HG03159 (cell line): ENCODE measurements at regions not wholly inside any gene's neighbourhood (a gene's known extent, or its start where the extent isn't known, plus 50 kb on each side); places are given as distances from the start of the nearest gene placed in this dataset.
"Not testable (repeated sequence)": the region's sequence is repeated elsewhere in the genome, so short reads cannot be mapped to it uniquely, and the experiment has no call there.

Experiments
- ATAC-seq: cut with Tn5 transposase; IDR thresholded peaks from one replicate; pipeline ENCODE4 v1.9.1; 2021; ENCODE audit warnings: mild to moderate bottlenecking, moderate library complexity; ENCODE audit not compliant: unreplicated experiment

DNA sequence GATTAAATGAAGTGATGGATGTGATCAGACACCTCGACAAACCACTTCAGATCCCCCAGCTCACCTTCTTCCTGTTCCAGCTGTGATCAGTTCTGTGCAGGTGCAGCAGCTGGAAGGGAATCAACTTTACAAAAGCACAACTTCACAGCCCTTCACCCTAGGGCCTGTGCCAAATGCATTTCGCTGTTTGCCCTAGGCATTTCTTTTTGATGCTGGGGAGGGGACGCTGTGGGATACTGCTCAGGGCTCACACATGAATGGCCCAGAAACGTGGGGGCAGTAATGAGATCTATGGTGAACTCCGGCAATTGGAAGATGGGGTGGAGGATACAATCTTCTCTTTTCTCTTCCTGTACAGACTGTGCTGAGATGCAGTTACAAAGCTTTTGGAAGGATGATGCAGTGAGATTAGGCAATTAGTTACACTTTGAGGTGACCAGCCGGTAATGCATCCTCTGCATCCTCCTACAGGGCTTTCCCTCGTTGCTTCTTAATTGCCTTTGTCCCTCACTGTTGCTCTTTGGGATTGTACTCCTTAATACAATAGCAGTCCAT is 215.1 kb upstream of the PITX2 start:
- ATAC-seq: no peak

DNA sequence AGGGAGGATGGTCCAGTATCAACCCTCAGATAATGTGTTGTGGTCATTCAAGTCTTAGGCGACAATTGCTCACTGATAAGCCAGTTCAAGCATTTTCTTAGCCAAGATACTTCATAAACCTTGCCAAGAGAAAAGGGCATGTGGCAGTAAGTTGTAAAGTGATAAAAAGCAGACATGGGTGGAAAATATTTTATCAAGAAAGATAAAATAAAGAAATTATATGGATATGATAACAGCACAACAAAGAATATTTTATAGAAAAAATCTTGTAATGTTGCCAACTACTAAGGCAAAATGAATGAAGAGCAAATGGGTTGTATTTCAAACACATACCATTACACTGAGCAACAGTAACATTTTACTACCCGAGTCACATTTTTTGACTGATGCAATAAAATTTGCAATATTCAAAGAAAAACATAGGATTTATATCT is 217.4 kb upstream of the PITX2 start:
- ATAC-seq: no peak

DNA sequence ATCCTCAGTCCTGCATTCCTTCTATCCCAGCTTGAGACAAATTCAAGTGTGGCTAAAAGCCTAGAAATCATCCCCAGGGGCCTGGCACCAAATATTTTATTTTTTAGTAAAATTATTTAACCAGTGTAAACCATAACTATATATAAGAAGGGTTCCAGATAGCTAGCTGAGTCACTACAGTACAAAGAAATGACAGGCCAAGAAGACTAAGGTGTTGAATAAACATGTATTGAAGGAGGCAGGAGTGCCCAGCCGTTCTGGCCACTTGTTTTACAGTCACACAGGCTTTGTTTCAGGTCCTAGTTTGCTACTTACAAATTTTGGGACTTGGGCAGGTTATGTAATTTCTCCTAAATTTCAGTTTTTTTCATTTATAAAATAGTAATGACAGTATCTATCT is 225.9 kb upstream of the PITX2 start:
- no peak for ATAC-seq

DNA sequence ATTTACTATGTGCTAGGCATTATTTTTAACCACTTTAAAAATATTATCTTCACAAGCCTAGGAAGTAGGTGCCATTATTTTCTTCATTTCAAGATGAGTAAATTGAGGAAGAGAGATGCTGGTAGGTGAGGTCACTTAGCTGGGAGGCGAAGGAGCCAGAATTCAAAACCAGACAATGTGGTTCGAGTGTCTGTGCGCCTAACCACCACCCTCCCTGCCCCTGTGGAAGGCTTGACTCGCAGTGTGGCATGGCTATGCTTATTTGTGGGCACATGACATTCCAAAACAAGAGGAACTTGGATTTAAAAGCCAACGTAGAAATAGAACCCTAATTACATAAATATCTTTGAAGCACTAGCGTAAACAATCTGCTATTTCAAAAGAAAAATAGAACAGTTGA is 226.6 kb upstream of the PITX2 start:
- ATAC-seq: no peak

DNA sequence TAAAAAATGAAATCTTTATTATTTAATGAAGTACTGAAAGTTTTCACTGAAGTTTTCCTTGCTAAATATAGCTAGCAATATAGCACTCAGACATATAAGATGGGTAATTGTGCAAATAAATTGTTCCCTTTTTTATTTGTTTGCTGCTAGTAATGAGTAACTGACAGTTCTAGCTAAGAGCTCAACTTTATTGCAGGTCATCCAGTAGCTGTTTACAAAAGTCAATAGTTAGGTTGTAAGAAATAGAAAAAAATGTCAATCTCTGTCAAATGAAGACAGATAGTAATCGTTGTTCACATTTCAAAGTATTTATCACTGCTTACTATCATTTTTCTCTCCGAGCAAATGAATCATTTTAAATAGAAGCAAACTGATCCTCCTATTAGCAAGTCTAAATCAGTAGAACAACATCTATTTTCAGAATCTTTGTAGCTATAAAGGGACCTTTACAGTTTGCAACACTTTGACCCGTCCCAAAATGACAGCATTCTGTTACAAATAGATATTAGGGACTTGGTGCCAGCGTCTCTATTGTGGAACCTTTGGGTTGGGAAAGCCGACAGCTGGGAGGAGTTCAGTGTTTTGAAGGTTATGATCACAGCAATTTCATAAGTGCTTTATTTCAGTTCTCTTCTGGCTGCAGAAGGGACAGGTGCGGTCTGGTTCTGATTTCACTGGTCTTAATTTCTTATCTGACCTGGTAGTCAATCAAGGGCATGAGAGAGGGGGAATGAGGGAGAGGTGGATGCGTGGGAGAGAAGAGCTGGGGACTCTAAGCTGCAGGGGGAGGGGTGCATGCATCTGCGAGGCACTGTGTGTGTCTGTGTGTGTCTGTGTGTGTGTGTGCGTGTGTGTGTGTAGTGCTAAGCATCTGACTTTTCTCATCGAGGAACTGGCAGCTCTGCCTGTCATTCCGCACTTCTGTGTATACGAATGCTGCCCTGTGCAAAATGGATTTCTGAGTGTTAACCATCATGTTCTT is 227.9 kb upstream of the PITX2 start:
- ATAC-seq: no peak

DNA sequence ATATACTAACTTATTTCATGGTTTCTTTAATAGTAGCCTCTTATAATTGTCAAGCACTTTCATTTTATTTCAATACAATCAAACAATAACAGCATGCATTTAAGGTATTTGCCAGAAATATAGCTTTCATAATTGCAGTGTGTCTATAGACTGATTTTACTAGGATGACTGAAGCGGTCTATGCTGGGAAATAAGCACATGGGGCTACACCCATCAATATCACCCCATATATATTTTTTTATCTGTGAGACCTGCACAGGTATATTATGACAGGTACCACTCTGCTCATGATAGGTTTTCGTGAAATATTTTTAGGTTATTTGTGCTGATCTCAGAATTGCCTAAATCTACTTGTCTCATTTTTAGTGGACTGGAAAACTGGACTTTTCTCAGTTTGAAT is 229.1 kb upstream of the PITX2 start:
- ATAC-seq: no peak

DNA sequence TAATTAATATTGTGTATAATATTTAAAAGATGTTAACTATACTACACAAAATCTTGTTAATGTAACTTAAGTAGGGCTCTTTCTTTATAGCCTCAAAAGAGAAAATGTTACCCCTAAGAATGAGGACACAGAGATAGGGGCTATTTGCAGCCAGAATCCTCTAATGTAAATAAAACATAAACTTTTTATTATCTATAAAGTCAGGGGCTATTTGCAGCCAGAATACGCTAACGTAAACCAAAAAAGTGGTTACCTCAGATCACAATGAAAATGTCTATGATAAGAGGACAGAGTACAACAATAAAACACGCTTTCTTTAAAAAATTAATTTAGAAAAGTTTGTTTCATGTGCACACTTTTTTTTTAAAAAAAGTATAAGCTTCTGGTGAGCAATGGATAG is 229.9 kb upstream of the PITX2 start:
- no peak for ATAC-seq

DNA sequence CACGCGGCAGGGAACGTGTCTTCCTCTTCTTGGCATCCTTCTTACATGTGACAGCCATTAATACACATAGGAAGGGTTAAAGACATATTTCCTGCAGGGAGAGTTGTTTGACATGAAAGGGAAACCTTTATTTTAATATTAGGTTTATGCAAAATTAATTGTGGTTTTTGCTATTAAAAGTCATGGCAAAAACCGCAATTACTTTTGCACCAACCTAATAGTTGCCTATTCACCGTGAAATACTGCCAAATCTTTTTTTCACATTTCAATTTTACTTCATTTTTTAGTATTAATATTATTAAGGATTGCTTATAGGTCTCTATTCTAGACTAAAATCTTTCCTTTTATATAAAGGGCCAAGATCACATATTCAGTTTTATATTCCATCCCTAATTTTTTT is 230.4 kb upstream of the PITX2 start:
- no peak for ATAC-seq

DNA sequence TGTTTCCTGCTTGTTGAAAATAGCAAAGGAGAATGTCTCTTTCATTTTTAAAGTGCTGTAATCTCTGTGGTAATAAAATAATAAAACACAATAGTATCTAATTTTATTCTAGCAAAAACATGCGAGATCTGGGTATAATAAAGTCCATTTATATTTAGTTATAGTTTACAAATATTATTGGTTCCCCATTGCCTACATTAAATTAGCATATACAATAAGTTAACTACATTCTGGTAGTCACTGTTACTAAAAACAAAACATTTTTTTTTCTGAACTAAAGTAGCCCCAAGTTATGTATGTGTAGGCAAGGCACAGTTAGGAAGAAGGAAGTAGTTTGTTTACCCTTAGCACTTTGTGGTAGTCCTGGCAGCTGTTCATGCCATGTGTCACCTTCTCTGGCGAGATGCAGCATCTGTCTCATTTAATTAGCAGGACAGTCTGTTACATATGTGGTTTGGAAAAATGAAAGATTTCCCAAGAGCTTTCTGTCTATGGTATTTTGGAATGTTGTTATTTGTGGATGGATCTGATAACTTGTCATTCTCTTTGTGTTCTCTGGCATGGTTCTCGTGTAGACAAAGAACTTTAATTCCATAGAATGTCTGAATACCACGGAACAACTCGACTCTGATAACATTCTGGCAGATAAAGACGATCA is 231.3 kb upstream of the PITX2 start:
- ATAC-seq: no peak

DNA sequence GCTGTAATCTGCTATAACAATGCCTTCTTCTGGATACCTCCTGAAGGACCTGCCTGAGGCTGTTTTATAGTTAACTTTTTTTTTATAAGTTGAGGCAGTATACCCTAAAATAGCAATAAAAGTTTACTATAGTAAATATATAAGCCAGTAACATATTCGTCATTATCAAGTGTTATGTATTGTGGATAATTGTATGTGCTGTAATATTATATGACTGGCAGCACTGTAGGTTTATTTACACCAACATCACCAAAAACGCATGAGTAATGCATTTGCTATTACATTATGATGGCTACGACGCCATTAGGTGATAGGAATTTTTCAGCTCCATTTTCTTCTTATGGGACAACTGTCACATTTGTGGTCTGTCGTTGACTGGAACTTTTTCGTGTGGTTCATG is 237.2 kb upstream of the PITX2 start:
- no peak for ATAC-seq

DNA sequence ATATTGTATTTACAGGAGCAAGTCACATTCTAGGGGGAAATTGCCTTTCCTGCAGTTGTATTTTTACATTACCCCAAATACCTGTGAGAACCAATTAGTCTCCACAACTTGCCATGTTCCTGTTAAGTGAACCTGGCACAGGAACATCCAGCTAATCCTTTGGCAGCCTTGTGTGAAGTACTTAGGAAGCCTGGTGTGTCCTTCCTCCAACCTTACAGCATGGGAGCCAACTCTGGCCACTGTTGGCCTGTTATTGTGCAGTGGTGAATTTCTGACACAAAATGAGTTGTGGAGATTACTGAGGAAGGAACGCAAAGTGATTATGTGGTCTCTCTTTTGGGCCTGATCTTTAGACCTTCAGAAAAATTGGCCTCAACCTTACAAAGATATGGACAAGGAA is 238.0 kb upstream of the PITX2 start:
- ATAC-seq: no peak

DNA sequence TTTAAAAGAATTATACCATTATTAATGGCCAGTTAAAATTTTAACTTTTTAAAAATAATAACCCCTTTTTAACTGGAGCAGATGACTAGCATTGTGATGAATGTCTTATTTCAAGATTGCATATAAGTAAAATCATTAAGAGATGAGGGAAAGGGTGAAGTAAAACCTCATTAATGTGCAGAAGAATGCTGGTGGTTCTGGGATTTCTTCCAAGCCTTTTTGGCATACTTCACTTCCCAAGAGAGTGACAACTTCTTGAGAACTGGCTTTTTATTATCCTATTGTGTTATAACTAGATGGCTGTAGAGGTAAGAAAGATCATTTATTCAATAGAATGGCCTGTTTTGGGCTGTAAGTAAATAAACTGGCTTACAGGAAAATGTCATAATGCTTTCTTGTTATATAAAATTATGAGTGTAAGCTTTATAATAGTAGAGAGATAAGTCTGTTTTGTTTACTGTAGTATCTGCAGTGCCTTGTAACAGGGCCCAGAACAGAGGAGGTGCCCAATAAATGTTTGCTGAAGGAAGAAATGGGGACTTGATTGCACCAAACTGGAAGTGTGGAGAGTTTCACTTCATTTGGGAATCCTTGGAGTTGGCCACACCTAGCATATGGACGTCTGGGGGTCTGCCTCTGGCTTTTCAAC is 242.9 kb upstream of the PITX2 start:
- ATAC-seq: no peak

DNA sequence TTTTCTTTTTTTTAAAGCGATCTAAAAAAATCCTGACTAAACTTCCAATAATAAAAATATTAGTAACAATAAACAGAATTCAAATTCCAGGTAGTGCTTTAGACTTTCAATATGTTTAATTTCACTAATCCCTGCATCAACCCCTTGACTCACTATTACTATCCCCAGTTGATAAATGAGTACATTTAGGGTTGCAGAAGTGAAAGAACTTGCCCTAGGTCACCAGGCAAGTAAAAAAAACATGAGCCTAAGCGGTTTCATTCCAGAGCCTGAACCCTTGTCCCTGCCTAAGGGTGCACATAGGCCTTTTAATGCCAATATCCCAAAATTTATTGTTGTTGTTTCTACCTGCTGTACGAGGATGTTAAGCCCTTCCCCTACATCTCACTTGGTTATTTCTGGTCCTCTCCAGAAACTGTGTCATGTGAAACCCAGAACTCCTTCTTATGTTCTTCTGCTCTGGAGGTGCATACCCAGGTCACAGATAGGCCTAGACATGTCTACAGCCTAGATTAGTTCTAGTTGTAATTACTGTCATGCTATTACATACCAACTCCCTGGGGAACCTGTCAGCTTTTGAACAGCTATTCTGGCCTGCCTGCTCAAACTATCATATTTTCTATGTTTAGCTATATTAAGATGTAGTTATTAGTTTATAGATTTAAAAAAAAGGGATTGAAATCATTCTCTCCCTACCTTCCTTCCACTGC is 244.5 kb upstream of the PITX2 start:
- peak; percentile 64 for ATAC-seq

DNA sequence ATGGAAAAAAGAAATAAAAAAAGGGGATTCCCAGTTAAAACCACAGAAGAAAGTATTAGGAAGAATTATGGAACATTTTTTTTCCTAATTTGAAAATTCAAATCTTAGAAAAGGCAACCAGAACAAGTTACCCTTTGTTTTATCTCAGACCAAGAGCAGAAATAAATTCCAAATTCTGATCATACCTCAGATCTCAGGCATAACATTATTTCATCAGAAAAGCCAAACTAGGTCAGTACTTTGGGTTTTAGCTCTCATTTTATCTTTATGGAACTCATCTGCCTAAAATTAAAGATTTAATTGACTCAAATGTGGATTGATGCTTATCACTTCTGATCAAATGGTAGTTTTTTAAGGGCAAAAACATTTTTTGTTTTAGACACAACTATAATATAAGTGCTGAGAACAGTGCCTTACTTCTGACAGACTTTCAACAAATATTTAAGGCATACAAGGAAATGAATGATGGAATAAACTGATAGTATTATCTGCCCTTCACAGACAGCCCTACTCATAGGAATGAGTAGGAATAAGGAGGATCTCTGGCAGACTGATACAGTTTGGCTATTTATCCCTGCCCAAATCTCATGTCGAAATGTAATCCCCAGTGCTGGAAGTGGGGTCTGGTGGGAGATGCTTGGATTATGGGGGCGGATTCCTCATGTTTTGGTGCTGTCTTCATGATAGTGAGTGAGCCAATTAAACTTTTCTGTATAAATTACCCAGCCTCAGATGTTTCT is 245.3 kb upstream of the PITX2 start:
- ATAC-seq: no peak

DNA sequence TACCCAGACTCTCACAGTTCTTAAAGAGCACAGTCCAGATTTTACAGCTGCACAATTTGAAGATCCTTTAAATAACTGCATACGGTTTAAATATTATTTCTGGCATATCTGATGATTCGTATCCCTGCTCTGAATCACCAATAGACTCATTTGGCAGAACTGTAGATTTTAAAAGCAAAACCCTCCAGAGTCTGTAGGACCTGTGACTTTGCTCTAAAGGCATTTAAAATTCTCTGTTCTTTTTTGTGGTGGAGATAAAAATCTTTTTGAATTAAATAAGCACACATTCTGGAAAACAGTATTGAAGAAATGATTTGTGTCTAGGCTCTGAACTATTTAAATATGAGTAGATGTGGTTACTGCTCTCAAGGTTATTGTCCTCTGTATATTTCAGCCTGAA is 246.2 kb upstream of the PITX2 start:
- ATAC-seq: no peak

DNA sequence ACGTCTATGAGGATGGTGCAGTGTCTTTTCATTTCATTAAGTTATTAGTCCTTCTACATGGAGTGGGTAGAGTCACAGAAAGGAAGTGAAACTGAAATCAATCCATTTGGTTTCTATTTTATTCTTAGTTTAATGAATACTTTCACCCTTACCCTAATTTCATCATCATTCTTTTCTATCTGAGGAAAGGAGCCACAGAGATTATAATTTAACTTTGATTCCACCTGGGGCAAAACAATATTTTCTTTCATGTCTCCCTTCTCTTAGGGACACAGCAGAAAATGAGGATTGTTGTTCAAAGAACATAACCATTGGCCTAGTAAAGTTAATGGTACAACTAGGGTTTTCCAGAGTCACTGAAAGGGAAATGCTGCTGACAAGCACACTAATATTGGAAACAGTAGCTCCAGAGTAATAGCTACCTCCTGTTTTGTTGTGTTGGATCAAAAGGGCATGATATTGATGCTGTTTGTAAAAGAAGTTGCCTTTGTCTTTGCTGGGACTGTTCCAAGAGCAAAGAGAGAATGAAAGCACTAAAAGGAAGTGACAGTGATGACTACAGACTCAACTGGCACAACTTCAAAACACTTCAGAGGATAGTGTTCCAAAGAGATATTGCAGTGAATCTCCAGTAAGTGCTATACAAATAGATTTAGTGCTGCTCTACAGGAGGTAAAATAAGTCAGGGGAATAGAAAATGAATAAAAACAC is 247.1 kb upstream of the PITX2 start:
- peak; percentile 91 for ATAC-seq

DNA sequence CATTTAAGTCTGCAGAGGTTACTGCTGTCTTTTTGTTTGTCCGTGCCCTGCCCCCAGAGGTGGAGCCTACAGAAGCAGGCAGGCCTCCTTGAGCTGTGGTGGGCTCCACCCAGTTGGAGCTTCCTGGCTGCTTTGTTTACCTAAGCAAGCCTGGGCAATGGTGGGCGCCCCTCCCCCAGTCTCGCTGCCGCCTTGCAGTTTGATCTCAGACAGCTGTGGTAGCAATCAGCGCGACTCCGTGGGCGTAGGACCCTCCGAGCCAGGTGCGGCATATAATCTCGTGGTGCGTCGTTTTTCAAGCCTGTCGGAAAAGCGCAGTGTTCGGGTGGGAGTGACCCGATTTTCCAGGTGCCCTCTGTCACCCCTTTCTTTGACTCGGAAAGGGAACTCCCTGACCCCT is 253.3 kb upstream of the PITX2 start:
- ATAC-seq: not testable (repeated sequence)

DNA sequence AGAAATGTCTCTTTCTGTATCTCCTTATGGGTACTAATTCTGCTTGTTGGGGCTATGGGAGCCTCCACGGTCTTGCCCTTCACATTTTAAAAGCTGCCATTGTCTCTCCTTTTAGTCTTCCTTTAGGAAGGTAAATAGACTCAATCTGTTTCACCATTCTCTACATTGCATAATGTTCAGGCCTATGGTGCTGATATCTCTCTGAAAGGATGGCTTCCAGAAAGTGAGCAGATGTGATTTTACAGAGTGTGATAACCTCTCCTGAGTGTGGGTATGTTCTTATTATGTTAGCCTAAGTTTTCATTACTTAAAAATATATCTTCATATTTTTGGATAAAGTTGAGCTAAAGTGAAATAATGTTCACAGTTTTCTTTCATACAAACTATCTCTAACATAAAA is 254.0 kb upstream of the PITX2 start:
- no peak for ATAC-seq

DNA sequence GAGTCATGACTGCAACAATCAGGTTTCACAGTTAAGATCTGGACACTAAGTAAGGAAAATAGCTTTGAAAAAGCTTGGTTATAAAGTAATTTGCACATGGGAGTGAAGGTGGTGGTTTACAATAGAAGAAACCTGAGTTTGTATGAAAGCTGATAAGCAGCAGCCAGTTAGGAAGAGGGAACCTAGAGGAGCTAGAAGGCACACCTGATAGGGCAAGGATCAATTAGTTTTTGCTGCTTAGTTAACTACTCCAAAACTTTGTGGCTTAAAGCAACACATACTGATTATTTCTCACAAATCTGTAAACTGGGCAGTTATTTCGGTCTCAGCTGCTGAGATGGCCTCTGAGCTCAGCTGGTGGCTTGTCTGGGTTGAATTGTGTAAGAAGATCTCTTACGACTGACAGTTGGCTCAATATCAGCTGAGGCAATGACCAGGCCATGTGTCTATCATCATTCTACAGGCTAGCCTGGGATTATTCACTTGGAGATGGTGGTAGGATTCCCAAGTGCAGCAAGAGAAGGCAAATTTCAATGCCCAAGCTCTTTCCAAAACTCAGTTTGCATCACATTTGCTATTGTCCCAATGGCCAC is 255.0 kb upstream of the PITX2 start:
- ATAC-seq: no peak
